GM21717 (cell line): ENCODE measurements at regions not wholly inside any gene's neighbourhood (a gene's known extent, or its start where the extent isn't known, plus 50 kb on each side); places are given as distances from the start of the nearest gene placed in this dataset.
A peak's percentile ranks its signal among the peaks of the same experiment; 100 is the strongest.
"Not testable (repeated sequence)": the region's sequence is repeated elsewhere in the genome, so short reads cannot be mapped to it uniquely, and the experiment has no call there.

ENCODE experiments used
- ATAC-seq: cut with Tn5 transposase; IDR thresholded peaks from one replicate; pipeline ENCODE4 v1.9.1; 2021; ENCODE audit warnings: mild to moderate bottlenecking, moderate library complexity; ENCODE audit not compliant: unreplicated experiment

DNA sequence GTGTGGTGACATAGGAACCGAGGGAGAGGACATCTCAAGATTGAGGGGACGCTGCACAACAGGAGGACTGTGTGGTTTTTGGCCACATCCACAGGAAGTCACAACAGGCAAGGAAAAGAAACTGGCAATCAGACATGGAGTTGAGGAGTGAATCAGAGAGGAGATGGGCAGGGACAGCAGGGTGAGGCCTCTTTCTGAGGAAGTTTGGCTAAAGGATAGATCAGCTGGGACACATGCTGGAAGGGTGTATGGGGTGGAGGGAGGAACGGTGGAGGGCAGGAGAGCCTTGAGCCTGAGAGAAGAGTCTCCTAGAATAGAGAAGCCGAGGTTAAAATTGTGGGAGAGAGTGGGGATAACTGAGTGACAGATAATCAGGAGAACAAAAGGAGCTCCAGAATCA lies 75.1 kb upstream of the CIDEA start:
- ATAC-seq, result not testable (repeated sequence)

DNA sequence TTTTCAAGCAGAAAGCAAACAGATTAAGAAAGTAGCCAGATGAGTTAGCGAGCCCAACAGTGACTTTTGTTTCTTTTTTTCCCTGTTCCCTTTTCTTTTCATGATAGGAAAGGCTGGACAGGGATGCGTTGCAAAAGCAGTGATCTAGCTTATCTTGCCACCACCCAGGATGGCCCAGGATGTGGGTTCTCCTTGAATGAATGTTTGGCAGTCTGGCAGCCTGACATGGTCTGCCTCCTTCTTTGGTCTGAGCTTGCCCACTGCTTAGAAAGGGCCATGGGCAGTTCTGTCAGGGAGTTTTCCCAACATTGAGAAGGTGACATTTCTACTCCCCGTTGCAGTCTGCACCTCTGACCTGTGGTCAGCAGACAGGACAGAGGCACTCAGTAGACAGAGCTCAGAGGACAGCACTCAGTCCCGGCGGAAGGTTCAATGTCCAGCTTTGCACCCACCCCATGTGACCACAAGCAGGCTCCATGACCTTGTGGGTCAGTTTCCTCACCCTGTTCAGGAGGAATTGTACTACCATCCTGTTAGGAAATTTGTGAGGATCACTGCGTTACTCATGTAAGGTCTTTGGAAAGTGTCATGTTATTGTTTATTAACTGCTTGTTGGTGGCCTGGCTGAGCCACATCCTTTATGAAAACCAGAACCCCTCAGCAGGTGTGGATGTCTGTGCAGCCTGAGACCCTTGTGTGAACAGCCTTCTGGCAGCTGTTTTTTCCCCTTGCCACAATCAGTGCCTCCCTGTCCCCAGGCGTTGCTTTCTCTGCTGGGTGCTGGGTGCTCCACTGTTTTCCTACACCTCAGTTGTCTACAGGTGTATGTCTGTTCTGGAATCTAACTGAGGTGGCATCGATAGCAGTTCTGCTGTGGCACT lies 74.2 kb upstream of the CIDEA start:
- not testable (repeated sequence) for ATAC-seq

DNA sequence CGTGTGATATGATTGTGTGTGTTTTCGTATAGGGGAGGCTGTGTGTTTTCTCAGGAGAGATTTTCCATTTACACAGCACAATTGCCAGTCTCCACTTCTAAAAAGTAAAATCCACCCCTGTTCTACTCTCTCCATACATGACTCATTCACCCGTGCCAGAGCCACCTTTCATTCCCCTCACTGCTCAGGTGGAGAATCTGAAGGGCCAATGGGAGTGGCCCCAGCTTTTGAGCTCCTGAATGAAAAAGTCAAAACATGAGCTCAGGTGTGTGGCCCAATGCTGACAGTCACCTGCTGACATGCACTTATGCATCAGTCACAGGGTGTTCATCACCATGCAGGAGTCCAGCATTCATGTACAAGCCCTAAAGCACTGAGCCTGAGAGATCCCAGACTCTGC lies 55.4 kb upstream of the CIDEA start:
- not testable (repeated sequence) for ATAC-seq

DNA sequence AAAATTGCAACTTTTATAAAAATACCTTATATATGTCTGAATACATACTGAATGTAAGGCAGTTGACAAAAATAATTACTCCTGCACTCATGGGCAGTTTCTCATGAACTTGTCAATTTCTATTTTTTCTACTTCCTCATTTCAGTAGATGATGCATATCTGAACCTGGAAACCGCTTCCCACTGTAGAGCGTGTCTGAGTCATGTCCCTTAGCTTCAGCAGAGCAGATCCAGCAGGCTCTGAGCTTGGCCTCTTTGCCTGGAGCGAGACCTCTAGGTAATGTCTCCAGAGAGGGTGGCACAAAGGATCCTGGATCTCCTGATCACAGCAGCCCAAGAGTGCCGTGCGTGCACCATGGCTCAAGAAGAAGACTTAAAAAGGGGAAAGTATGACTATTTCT lies 54.0 kb upstream of the CIDEA start:
- ATAC-seq, result peak; percentile 98
